Parathyroid adenoma (tissue), 2 donors: ENCODE measurements at regions not wholly inside any gene's neighbourhood (a gene's known extent, or its start where the extent isn't known, plus 50 kb on each side); places are given as distances from the start of the nearest gene placed in this dataset.

Experiments
- H2AFZ ChIP-seq: fragments of 300-600 bp; sonication (generic); one replicate; pipeline ENCODE4 v1.7.0; 2017; ENCODE audit warnings: antibody characterized with exemption, mild to moderate bottlenecking
- H3K27ac ChIP-seq: fragments of 300-600 bp; sonication (generic); one replicate; pipeline ENCODE4 v1.7.0; 2017
- H3K27me3 ChIP-seq: fragments of 300-600 bp; sonication (generic); one replicate; pipeline ENCODE4 v1.7.0; 2017; ENCODE audit warnings: low read length; ENCODE audit not compliant: control insufficient read depth, insufficient read depth
- H3K36me3 ChIP-seq: fragments of 300-600 bp; sonication (generic); one replicate; pipeline ENCODE4 v1.7.0; 2017; ENCODE audit warnings: low read length; ENCODE audit not compliant: control insufficient read depth, insufficient read depth
- H3K4me1 ChIP-seq: fragments of 300-600 bp; sonication (generic); one replicate; pipeline ENCODE4 v1.7.0; 2017; ENCODE audit warnings: control low read depth
- H3K4me2 ChIP-seq: fragments of 300-600 bp; sonication (generic); one replicate; pipeline ENCODE4 v1.7.0; 2017; ENCODE audit warnings: low read length
- H3K4me3 ChIP-seq: fragments of 300-600 bp; sonication (generic); one replicate; pipeline ENCODE4 v1.7.0; 2017; ENCODE audit warnings: low read depth, low read length
- H3K79me2 ChIP-seq: fragments of 300-600 bp; sonication (generic); one replicate; pipeline ENCODE4 v1.7.0; 2017; ENCODE audit warnings: control low read depth
- H3K9ac ChIP-seq: fragments of 300-600 bp; sonication (generic); one replicate; pipeline ENCODE4 v1.7.0; 2017; ENCODE audit warnings: mild to moderate bottlenecking
- H3K9me3 ChIP-seq: fragments of 300-600 bp; sonication (generic); one replicate; pipeline ENCODE4 v1.7.0; 2017; ENCODE audit warnings: low read length; ENCODE audit not compliant: control insufficient read depth
- TF ChIP-seq, protein P1 (sequence below): fragments of 300-600 bp; sonication (generic); IDR thresholded peaks from one replicate; pipeline ENCODE4 v1.7.0; 2017; ENCODE audit warnings: antibody characterized with exemption, mild to moderate bottlenecking
- donor health status: primary hyperparathyroidism.

DNA sequence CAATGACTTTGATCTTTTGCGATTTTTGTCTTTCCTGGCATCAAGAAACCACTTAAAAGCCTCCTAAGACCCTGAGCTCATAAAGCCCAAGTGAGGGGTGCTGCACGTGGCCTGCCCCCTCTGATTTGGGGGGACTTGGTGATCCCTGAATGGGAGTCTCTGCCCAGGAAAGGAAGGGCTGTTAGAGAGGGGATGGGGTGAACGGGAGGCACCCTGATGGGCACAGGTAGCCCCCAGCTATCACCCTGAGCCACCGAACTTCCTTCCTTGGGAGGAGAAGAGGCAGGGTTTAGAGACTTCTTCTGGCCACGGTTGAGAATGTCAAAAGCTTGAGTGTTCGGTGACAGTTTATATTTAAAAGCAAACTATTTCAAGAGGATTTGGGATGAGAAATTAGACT lies 305.5 kb downstream of the ZNF536 start:
- H3K4me2 ChIP-seq: no peak overlapping the region
- H2AFZ ChIP-seq: no peak overlapping the region
- H3K4me3 ChIP-seq: no peak overlapping the region
- H3K27me3 ChIP-seq: no peaks in the 10 kb centered on the region
- H3K9ac ChIP-seq: no peak overlapping the region
- H3K9me3 ChIP-seq: no peaks in the 10 kb centered on the region
- no peaks in the 10 kb centered on the region for H3K79me2 ChIP-seq
- TF ChIP-seq, protein P1, sequence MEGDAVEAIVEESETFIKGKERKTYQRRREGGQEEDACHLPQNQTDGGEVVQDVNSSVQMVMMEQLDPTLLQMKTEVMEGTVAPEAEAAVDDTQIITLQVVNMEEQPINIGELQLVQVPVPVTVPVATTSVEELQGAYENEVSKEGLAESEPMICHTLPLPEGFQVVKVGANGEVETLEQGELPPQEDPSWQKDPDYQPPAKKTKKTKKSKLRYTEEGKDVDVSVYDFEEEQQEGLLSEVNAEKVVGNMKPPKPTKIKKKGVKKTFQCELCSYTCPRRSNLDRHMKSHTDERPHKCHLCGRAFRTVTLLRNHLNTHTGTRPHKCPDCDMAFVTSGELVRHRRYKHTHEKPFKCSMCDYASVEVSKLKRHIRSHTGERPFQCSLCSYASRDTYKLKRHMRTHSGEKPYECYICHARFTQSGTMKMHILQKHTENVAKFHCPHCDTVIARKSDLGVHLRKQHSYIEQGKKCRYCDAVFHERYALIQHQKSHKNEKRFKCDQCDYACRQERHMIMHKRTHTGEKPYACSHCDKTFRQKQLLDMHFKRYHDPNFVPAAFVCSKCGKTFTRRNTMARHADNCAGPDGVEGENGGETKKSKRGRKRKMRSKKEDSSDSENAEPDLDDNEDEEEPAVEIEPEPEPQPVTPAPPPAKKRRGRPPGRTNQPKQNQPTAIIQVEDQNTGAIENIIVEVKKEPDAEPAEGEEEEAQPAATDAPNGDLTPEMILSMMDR: no peak
- H3K36me3 ChIP-seq: no peaks in the 10 kb centered on the region
- no peak overlapping the region for H3K27ac ChIP-seq
- H3K4me1 ChIP-seq: no peaks in the 10 kb centered on the region

DNA sequence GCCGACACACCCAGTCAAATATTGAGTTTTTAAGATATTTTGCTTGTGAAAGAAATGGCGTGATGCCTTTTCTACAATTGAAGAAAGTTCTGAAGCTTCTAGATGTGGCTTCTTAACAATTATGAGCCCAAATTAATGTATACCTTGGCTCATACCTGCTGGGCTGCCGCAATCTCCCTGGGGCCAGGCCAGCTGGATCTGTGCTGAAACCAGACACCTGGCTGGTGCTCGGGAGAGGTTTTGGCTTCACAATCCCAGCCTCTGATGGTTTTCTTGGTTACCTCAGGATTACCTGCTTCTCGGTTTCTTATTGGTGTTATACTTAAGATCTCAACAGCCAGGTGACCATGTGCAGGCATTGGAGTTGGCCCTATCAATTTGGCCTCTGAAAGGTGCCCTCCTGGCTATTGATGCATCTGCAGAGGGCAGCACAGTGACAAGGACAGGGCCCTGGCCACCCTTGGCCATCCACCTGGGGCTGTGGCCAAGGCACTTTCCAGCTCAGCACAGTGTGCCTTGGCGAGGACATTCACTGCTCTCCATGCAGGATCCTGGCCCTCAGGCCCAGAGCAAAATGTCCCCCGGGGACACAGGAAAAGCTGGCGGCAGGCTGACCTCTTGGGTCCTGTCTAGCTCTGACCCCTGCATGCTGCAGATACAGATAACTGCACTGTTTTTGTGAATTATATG lies 305.0 kb downstream of the ZNF536 start:
- Histone ChIP-seq H3K27ac (no peak overlapping the region), H2AFZ (no peak overlapping the region), H3K27me3 (no peaks in the 10 kb centered on the region), H3K4me1 (no peaks in the 10 kb centered on the region), H3K9ac (no peak overlapping the region), H3K4me3 (no peak overlapping the region), H3K79me2 (no peaks in the 10 kb centered on the region), H3K4me2 (no peak overlapping the region), H3K9me3 (no peaks in the 10 kb centered on the region), H3K36me3 (no peaks in the 10 kb centered on the region)
- TF ChIP-seq, protein P1: no peak

DNA sequence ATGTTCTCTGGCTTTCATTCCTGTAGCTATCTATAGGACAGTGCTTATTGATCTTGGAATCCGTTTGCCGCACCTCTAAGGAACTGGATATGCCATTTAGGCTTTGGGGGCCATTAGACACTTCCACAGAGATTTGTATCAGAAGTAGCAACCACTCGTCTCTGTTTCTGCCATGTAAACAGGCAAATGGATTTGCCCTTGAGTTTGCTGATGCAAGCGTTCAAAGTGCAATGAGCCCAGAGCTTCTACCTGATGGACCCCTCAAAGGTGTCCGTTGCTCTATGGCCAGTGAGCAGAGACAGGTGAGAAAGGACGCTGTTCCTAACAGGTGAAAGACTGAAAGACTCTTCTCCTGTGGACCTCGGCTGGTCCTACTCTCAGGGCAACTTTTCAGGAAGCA lies 302.9 kb downstream of the ZNF536 start:
- Histone ChIP-seq H3K27ac (no peak overlapping the region), H3K4me1 (no peaks in the 10 kb centered on the region), H3K36me3 (no peaks in the 10 kb centered on the region), H3K9me3 (no peaks in the 10 kb centered on the region), H2AFZ (no peak overlapping the region), H3K27me3 (no peaks in the 10 kb centered on the region), H3K9ac (no peak overlapping the region), H3K4me3 (no peak overlapping the region), H3K4me2 (no peak overlapping the region), H3K79me2 (no peaks in the 10 kb centered on the region)
- TF ChIP-seq, protein P1: no peak

DNA sequence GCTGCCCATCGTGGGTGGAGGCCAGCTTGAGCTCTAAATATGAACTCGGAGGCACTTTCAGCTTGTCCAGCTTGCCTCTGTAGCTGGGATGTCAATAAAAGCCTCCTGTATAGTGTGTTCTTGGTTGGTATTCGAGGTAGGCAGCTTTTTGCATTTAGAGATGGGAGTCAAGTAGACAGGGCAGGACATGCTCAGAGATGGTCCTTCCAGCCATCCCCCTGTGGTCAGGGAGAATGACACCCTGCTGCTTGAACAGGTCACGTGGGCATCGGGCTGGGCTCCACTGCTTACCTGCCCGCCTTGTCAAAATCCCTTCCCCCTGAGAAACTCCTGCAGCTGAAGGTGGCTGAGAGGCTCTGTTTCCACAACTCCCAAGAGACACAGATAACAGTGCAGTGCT lies 302.5 kb downstream of the ZNF536 start:
- Histone ChIP-seq H3K27me3 (no peaks in the 10 kb centered on the region), H3K36me3 (no peaks in the 10 kb centered on the region), H3K27ac (no peak overlapping the region), H3K4me1 (no peaks in the 10 kb centered on the region), H3K9ac (no peak overlapping the region), H3K9me3 (no peaks in the 10 kb centered on the region), H3K4me3 (no peak overlapping the region), H3K4me2 (no peak overlapping the region), H3K79me2 (no peaks in the 10 kb centered on the region), H2AFZ (no peak overlapping the region)
- TF ChIP-seq, protein P1: no peak

DNA sequence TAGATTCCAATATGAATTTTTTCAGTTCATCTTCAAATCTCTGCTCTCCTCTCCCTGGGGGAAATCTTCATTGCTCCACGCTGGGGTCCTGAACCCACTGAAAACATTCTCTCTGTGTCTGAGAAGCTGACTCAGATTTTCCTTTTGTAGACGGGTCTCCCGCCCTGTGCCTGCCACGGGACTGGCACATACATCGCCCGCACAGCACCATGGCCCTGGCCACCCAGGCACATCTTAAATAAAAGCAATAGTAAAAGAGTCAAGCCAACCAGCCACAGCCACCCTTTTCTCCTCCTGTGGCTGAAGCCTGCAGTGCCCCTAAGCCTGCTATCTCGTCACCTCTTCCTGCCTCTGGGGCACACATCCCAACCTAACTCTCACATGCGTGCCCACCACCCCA lies 301.2 kb downstream of the ZNF536 start:
- TF ChIP-seq, protein P1: no peak
- Histone ChIP-seq H3K9ac (no peak overlapping the region), H3K36me3 (no peaks in the 10 kb centered on the region), H3K27me3 (no peaks in the 10 kb centered on the region), H3K4me3 (no peak overlapping the region), H3K27ac (no peak overlapping the region), H3K9me3 (no peaks in the 10 kb centered on the region), H3K4me1 (no peaks in the 10 kb centered on the region), H3K79me2 (no peaks in the 10 kb centered on the region), H3K4me2 (no peak overlapping the region), H2AFZ (no peak overlapping the region)
